GM20000 (cell line): ENCODE measurements at regions not wholly inside any gene's neighbourhood (a gene's known extent, or its start where the extent isn't known, plus 50 kb on each side); places are given as distances from the start of the nearest gene placed in this dataset.

Source experiments
- DNase-seq: peaks from one replicate; pipeline ENCODE4 v3.0.0; 2012; ENCODE audit warnings: low spot score
- TF ChIP-seq, protein P1 (sequence below): IDR thresholded peaks from 2 replicates; pipeline ENCODE4 v1.5.1; 2012; ENCODE audit warnings: mild to moderate bottlenecking, control low read depth; ENCODE audit errors: extremely low read depth, missing control alignments

DNA sequence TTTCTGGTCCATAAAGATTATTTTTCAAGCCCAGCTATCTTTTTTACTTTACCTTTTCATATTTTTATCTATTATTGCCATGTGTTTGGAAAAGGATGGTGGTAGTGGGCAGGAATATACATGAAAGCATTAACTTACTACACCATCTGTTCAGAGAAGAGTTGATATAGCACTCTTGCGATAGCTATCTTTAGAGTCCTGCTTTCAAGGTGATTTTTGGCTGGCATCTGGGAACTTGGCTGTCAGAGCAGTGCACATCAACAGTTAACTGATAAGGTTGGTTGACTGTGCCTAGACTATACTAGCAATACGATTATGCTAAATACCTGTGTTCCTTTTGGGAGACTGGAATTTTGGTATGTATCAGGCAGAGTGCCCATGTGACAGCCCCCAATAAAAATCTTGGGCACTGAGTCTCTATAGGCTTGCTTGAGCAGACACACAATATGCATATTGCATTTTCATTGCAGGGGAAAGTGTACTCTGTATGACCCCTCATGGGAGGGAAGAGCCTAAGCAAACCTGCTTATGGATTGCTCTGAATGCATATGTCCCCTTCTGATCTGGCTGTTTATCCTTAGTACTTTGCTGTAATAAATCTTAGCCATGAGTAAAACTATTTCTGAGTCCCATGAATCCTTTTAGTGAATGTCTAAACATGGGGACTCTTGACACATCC is 227.6 kb upstream of the C9orf72 start:
- DNase-seq: no peak
- TF ChIP-seq, protein P1, sequence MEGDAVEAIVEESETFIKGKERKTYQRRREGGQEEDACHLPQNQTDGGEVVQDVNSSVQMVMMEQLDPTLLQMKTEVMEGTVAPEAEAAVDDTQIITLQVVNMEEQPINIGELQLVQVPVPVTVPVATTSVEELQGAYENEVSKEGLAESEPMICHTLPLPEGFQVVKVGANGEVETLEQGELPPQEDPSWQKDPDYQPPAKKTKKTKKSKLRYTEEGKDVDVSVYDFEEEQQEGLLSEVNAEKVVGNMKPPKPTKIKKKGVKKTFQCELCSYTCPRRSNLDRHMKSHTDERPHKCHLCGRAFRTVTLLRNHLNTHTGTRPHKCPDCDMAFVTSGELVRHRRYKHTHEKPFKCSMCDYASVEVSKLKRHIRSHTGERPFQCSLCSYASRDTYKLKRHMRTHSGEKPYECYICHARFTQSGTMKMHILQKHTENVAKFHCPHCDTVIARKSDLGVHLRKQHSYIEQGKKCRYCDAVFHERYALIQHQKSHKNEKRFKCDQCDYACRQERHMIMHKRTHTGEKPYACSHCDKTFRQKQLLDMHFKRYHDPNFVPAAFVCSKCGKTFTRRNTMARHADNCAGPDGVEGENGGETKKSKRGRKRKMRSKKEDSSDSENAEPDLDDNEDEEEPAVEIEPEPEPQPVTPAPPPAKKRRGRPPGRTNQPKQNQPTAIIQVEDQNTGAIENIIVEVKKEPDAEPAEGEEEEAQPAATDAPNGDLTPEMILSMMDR: no peak

- no peak for DNase-seq
- TF ChIP-seq, protein P1: no peak
Measured at GRCh38 chr9:27801545-27801944, 228.3 kb upstream of the C9orf72 start.

- DNase-seq: no peak
- TF ChIP-seq, protein P1: no peak
Measured at GRCh38 chr9:27802418-27802817, 229.1 kb upstream of the C9orf72 start.

DNA sequence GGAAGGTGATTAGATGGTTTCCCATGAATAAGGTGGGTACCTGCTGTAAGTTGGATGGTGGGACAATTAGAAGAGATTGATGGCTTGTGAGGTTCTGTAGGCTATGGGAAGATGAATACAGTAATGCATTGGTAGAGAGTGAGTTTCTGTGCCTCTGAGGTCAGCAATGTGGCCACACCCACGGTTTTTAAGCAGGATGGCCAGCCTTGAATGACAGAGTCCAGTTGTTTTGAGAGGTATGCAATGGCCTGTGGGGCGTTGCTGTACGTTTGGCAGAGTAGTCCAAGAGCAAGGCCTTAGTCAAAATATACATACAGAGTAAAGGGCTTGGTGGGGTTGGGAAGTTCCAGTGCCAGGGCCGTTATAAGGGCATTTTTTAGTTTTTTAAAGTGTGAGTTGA is 235.6 kb upstream of the C9orf72 start:
- no peak for DNase-seq
- TF ChIP-seq, protein P1: no peak

DNA sequence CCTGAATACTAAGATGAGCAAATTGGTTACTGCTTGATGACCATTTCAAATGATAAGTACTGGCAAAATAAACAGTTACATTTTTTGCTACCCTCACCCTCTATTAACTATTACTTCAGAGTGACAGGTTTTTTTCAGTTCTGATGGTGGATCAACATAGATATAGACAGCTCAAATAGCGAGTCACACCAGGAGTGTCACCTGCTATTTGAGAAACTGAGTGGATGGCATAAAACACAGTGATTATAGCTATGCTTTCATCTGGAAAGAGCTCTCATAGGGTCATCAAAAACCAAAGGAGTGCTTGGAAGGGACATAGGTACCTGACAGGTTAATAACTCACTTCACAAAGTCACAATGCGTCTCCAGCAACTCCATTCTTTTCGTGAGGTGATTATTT is 244.5 kb upstream of the C9orf72 start:
- DNase-seq: no peak
- TF ChIP-seq, protein P1: no peak

DNA sequence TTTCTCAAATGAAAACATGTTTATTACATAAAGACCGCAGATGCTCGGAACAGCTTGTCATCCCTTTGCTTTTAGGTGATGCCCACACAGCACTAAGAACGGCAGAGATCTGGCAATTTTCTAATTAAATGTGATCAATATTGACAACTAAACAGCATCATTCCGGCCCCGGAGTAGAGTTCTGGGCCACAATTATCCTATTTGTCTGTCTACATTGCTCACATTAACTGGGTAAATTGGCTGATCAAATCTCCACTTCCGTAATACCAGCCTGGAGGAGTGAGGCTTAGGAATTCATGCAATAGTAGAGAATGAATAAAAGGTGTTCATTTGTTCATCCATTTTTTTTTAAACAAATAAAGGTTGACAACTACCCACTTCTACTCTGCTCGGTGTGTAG is 245.1 kb upstream of the C9orf72 start:
- TF ChIP-seq, protein P1: no peak
- no peak for DNase-seq

- TF ChIP-seq, protein P1: no peak
- no peak for DNase-seq
Measured at GRCh38 chr9:27828908-27829307, 255.6 kb upstream of the C9orf72 start.
